Smooth muscle cell (in vitro differentiated cells): ENCODE measurements at regions not wholly inside any gene's neighbourhood (a gene's known extent, or its start where the extent isn't known, plus 50 kb on each side); places are given as distances from the start of the nearest gene placed in this dataset.
A peak's percentile ranks its signal among the peaks of the same experiment; 100 is the strongest.

Experiments
- DNase-seq: peaks from one replicate; lab custom pipeline; 2025; ENCODE audit not compliant: unreplicated experiment; lab: John Stamatoyannopoulos, UW
- H2AFZ ChIP-seq: fragments of 200-600 bp; sonication (generic); 2 replicates; pipeline ENCODE4 v1.6.0; 2016; ENCODE audit warnings: antibody characterized with exemption, low read depth, mild to moderate bottlenecking
- H3F3A ChIP-seq: fragments of 200-600 bp; sonication (generic); 2 replicates; pipeline ENCODE4 v1.6.0; 2017; ENCODE audit warnings: antibody characterized with exemption, low read depth
- H3K27ac ChIP-seq: fragments of 200-600 bp; sonication (generic); 2 replicates; pipeline ENCODE4 v1.5.1; 2016; ENCODE audit warnings: low read depth, mild to moderate bottlenecking
- H3K27me3 ChIP-seq: fragments of 200-600 bp; sonication (generic); 2 replicates; pipeline ENCODE4 v1.6.1; 2016; ENCODE audit warnings: low read depth, mild to moderate bottlenecking
- H3K36me3 ChIP-seq: fragments of 200-600 bp; sonication (generic); 2 replicates; pipeline ENCODE4 v1.5.1; 2016; ENCODE audit warnings: low read depth
- H3K4me1 ChIP-seq: fragments of 200-600 bp; sonication (generic); 2 replicates; pipeline ENCODE4 v1.5.1; 2016; ENCODE audit warnings: low read depth
- H3K4me2 ChIP-seq: fragments of 200-600 bp; sonication (generic); 2 replicates; pipeline ENCODE4 v1.6.0; 2016; ENCODE audit warnings: mild to moderate bottlenecking
- H3K4me3 ChIP-seq: fragments of 200-600 bp; sonication (generic); 2 replicates; pipeline ENCODE4 v1.5.1; 2016; ENCODE audit warnings: mild to moderate bottlenecking
- H3K79me2 ChIP-seq: fragments of 200-600 bp; sonication (generic); 2 replicates; pipeline ENCODE4 v1.6.0; 2016; ENCODE audit warnings: low read depth, mild to moderate bottlenecking
- H3K9ac ChIP-seq: fragments of 200-600 bp; sonication (generic); 2 replicates; pipeline ENCODE4 v1.6.0; 2016; ENCODE audit warnings: low read depth
- H3K9me3 ChIP-seq: fragments of 200-600 bp; sonication (generic); replicated peaks from 2 replicates; pipeline ENCODE4 v1.5.1; 2016; ENCODE audit warnings: low read depth
- H4K20me1 ChIP-seq: fragments of 200-600 bp; sonication (generic); 2 replicates; pipeline ENCODE4 v1.6.0; 2016; ENCODE audit warnings: low read depth
- CTCF ChIP-seq: fragments of 200-600 bp; sonication (generic); IDR thresholded peaks from 2 replicates; pipeline ENCODE4 v1.5.1; 2017; ENCODE audit warnings: borderline replicate concordance, mild to moderate bottlenecking, antibody characterized with exemption; ENCODE audit not compliant: insufficient read depth, poor library complexity, severe bottlenecking
- WGBS: methylation state at CpG from one replicate; pipeline ENCODE4 v1.1.7; 2016; ENCODE audit warnings: low lambda C conversion rate; 5-methylcytosine and 5-hydroxymethylcytosine counted together

GRCh38 chr6:137783710-137784109 lies 83.3 kb upstream of the TNFAIP3 start:
- 7% methylated on average over 1 of the region's 1 CpG for WGBS
- no peaks in the 10 kb centered on the region for H3F3A ChIP-seq
- no peaks in the 10 kb centered on the region for H3K27me3 ChIP-seq
- no peak for DNase-seq
- H3K4me1 ChIP-seq, result no peaks in the 10 kb centered on the region
- H4K20me1 ChIP-seq, result no peaks in the 10 kb centered on the region
- H3K9me3 ChIP-seq, result no peaks in the 10 kb centered on the region
- H2AFZ ChIP-seq, result peak overlapping the region; percentile 30
- H3K9ac ChIP-seq, result no peak overlapping the region
- no peak for TF ChIP-seq CTCF
- H3K4me3 ChIP-seq, result no peak overlapping the region
- H3K4me2 ChIP-seq, result no peak overlapping the region
- H3K36me3 ChIP-seq, result no peaks in the 10 kb centered on the region
- no peaks in the 10 kb centered on the region for H3K79me2 ChIP-seq
- H3K27ac ChIP-seq, result no peak overlapping the region

- Histone ChIP-seq H3K36me3 (no peaks in the 10 kb centered on the region), H3F3A (no peaks in the 10 kb centered on the region), H3K9me3 (no peaks in the 10 kb centered on the region), H4K20me1 (no peaks in the 10 kb centered on the region), H3K4me3 (no peak overlapping the region), H3K4me2 (no peak overlapping the region), H2AFZ (no peak overlapping the region), H3K79me2 (no peaks in the 10 kb centered on the region), H3K4me1 (no peaks in the 10 kb centered on the region), H3K9ac (no peak overlapping the region), H3K27me3 (no peaks in the 10 kb centered on the region), H3K27ac (no peak overlapping the region)
- WGBS, result 95% methylated on average over 1 of the region's 1 CpG
- TF ChIP-seq CTCF, result no peak
- no peak for DNase-seq
Observed at GRCh38 chr6:137784583-137784982, 82.5 kb upstream of the TNFAIP3 start.

- Histone ChIP-seq H4K20me1 (no peaks in the 10 kb centered on the region), H3K36me3 (no peaks in the 10 kb centered on the region), H3K27ac (no peak overlapping the region), H3K9me3 (no peaks in the 10 kb centered on the region), H3K9ac (no peak overlapping the region), H3K27me3 (no peaks in the 10 kb centered on the region), H3K4me3 (no peak overlapping the region), H3F3A (no peaks in the 10 kb centered on the region), H3K79me2 (no peaks in the 10 kb centered on the region), H3K4me1 (no peaks in the 10 kb centered on the region), H3K4me2 (no peak overlapping the region), H2AFZ (no peak overlapping the region)
- no peak for TF ChIP-seq CTCF
- DNase-seq, result no peak
- WGBS, result 65% methylated on average over 2 of the region's 2 CpGs
Observed at GRCh38 chr6:137787016-137787415, 80.0 kb upstream of the TNFAIP3 start.

- no peaks in the 10 kb centered on the region for H3K4me1 ChIP-seq
- H3K9ac ChIP-seq, result no peak overlapping the region
- H3F3A ChIP-seq, result no peaks in the 10 kb centered on the region
- DNase-seq, result no peak
- H3K79me2 ChIP-seq, result no peaks in the 10 kb centered on the region
- H3K4me3 ChIP-seq, result no peak overlapping the region
- no peak for TF ChIP-seq CTCF
- no peaks in the 10 kb centered on the region for H3K36me3 ChIP-seq
- H3K27ac ChIP-seq, result no peak overlapping the region
- H3K27me3 ChIP-seq, result no peaks in the 10 kb centered on the region
- no peak overlapping the region for H2AFZ ChIP-seq
- no peaks in the 10 kb centered on the region for H3K9me3 ChIP-seq
- 100% methylated on average over 1 of the region's 1 CpG for WGBS
- no peak overlapping the region for H3K4me2 ChIP-seq
- H4K20me1 ChIP-seq, result no peaks in the 10 kb centered on the region
Observed at GRCh38 chr6:137788248-137788647, 78.8 kb upstream of the TNFAIP3 start.
